Endothelial cell of umbilical vein (primary cell): ENCODE measurements at regions not wholly inside any gene's neighbourhood (a gene's known extent, or its start where the extent isn't known, plus 50 kb on each side); places are given as distances from the start of the nearest gene placed in this dataset.

Experiments used
- CTCF ChIP-seq, 2 donors: IDR thresholded peaks; 1 replicate in 1 of 2; 2 replicates in 1 of 2; pipeline ENCODE4 v1.5.1; 2011; ENCODE audit warnings: low read length in 2 of 2, mild to moderate bottlenecking in 2 of 2, moderate library complexity in 2 of 2, control low read depth in 1 of 2, inconsistent platforms in 1 of 2, low read depth in 1 of 2; ENCODE audit not compliant: insufficient read depth in 1 of 2; ENCODE audit errors: extremely low read depth in 1 of 2
- EZH2 ChIP-seq: IDR thresholded peaks from 2 replicates; pipeline ENCODE4 v1.6.1; 2012; ENCODE audit warnings: borderline replicate concordance, low read depth, mild to moderate bottlenecking, moderate library complexity, low read length, inconsistent platforms; ENCODE audit not compliant: severe bottlenecking
- MYC ChIP-seq: IDR thresholded peaks from one replicate; pipeline ENCODE4 v1.6.1; 2011; ENCODE audit warnings: mild to moderate bottlenecking, low read depth, low read length
- POLR2A ChIP-seq: IDR thresholded peaks from 2 replicates; pipeline ENCODE4 v1.6.1; 2012; ENCODE audit warnings: low read depth, mild to moderate bottlenecking, control low read depth, low read length

GRCh38 chr16:80915079-80915450 lies 91.6 kb downstream of the CMC2 start:
- TF ChIP-seq CTCF (IDR thresholded peaks at IDR 0.05; ENCODE audit: extremely low read depth in 1 of 2, insufficient read depth in 1 of 2, low read depth in 1 of 2, low read length in 2 of 2) (no peak), EZH2 (no peak), MYC (no peak), POLR2A (no peak)
